Forelimb muscle (tissue), 1 donor: ENCODE measurements at regions not wholly inside any gene's neighbourhood (a gene's known extent, or its start where the extent isn't known, plus 50 kb on each side); places are given as distances from the start of the nearest gene placed in this dataset.

Experiments
- DNase-seq: peaks from one replicate; pipeline ENCODE4 v3.0.0-alpha.2; 2013; ENCODE audit warnings: low read depth

GRCh38 chr15:79185199-79185598, 94.6 kb upstream of the RASGRF1 start:
- no peak for DNase-seq

- DNase-seq = peak; percentile 32
Observed at GRCh38 chr15:79184465-79184892, 93.9 kb upstream of the RASGRF1 start.

GRCh38 chr15:79180318-79180717, 89.7 kb upstream of the RASGRF1 start:
- DNase-seq = no peak

GRCh38 chr15:79179597-79179996, 89.0 kb upstream of the RASGRF1 start:
- no peak for DNase-seq

- DNase-seq = no peak
Observed at GRCh38 chr15:79179108-79179561, 88.6 kb upstream of the RASGRF1 start.

GRCh38 chr15:79178594-79178993, 88.0 kb upstream of the RASGRF1 start:
- DNase-seq = no peak

GRCh38 chr15:79176151-79176550, 85.6 kb upstream of the RASGRF1 start:
- no peak for DNase-seq

GRCh38 chr15:79172801-79173460, 82.4 kb upstream of the RASGRF1 start:
- DNase-seq = no peak

- DNase-seq = no peak
Observed at GRCh38 chr15:79172032-79172481, 81.5 kb upstream of the RASGRF1 start.

GRCh38 chr15:79171320-79172031, 80.9 kb upstream of the RASGRF1 start:
- DNase-seq = no peak

- no peak for DNase-seq
Observed at GRCh38 chr15:79170256-79170664, 79.7 kb upstream of the RASGRF1 start.

- DNase-seq = no peak
Observed at GRCh38 chr15:79169526-79170133, 79.0 kb upstream of the RASGRF1 start.

GRCh38 chr15:79168922-79169456, 78.4 kb upstream of the RASGRF1 start:
- no peak for DNase-seq

GRCh38 chr15:79167776-79168175, 77.2 kb upstream of the RASGRF1 start:
- no peak for DNase-seq

GRCh38 chr15:79166311-79166955, 75.9 kb upstream of the RASGRF1 start:
- no peak for DNase-seq

- no peak for DNase-seq
Observed at GRCh38 chr15:79164465-79164864, 73.9 kb upstream of the RASGRF1 start.

GRCh38 chr15:79164043-79164442, 73.5 kb upstream of the RASGRF1 start:
- DNase-seq = no peak

GRCh38 chr15:79163395-79163794, 72.8 kb upstream of the RASGRF1 start:
- DNase-seq = no peak

GRCh38 chr15:79161837-79162508, 71.4 kb upstream of the RASGRF1 start:
- no peak for DNase-seq

GRCh38 chr15:79160211-79160610, 69.6 kb upstream of the RASGRF1 start:
- no peak for DNase-seq
